Tibial nerve (tissue), 4 donors: ENCODE measurements at regions not wholly inside any gene's neighbourhood (a gene's known extent, or its start where the extent isn't known, plus 50 kb on each side); places are given as distances from the start of the nearest gene placed in this dataset.

Experiments
- CTCF ChIP-seq, 5 experiments: fragments of 200-600 bp in 3 of 5; fragments of 450-650 bp in 2 of 5; sonication (generic) in 3 of 5; IDR thresholded peaks; one replicate each; pipeline ENCODE4 v1.5.1; 2016 to 2019; ENCODE audit warnings: antibody characterized with exemption in 5 of 5, mild to moderate bottlenecking in 3 of 5, moderate library complexity in 2 of 5
- EP300 ChIP-seq, 2 donors: sonication (generic); formaldehyde crosslinking; IDR thresholded peaks; one replicate each; pipeline ENCODE4 v1.6.1; 2017; ENCODE audit warnings: antibody characterized with exemption in 2 of 2, mild to moderate bottlenecking in 1 of 2
- POLR2A ChIP-seq, 2 donors: fragments of 450-650 bp; IDR thresholded peaks; one replicate each; pipeline ENCODE4 v1.6.1; 2017; ENCODE audit warnings: antibody characterized with exemption in 2 of 2, mild to moderate bottlenecking in 2 of 2, moderate library complexity in 2 of 2

GRCh38 chr2:48845684-48846083 is 90.2 kb upstream of the LHCGR start:
- no peak for TF ChIP-seq CTCF (IDR thresholded peaks at IDR 0.05)
- TF ChIP-seq POLR2A (IDR thresholded peaks at IDR 0.05), result no peak
- TF ChIP-seq EP300 (IDR thresholded peaks at IDR 0.05), result no peak
